Right lobe of liver (tissue), 6 donors: ENCODE measurements at regions not wholly inside any gene's neighbourhood (a gene's known extent, or its start where the extent isn't known, plus 50 kb on each side); places are given as distances from the start of the nearest gene placed in this dataset.

Experiments used
- ATAC-seq, 4 donors: fragments of 200-7000 bp; cut with Tn5 transposase; one replicate each; pipeline ENCODE4 v1.9.1; 2020; ENCODE audit warnings: mild to moderate bottlenecking in 4 of 4, moderate library complexity in 4 of 4
- DNase-seq, 3 donors: peaks; one replicate each; pipeline ENCODE4 v3.0.0-alpha.2; 2020
- H3K27ac ChIP-seq, 3 donors: fragments of 200-600 bp; one replicate each; pipeline ENCODE4 v1.8.0; 2022
- H3K27me3 ChIP-seq, 2 donors: fragments of 200-600 bp; one replicate each; pipeline ENCODE4 v1.8.0; 2022
- H3K36me3 ChIP-seq, 4 donors: fragments of 200-600 bp; sonication (generic) in 1 of 4; one replicate each; pipeline versions ENCODE4 v1.5.1 to v1.8.0; 2017 to 2022; ENCODE audit warnings: control low read depth in 1 of 4
- H3K4me1 ChIP-seq, 4 donors: fragments of 200-600 bp; sonication (generic) in 1 of 4; one replicate each; pipeline versions ENCODE4 v1.5.1 to v1.8.0; 2017 to 2022; ENCODE audit warnings: control low read depth in 1 of 4
- H3K4me3 ChIP-seq, 3 donors: fragments of 200-600 bp; one replicate each; pipeline ENCODE4 v1.8.0; 2022
- H3K9me3 ChIP-seq, 4 donors: fragments of 200-600 bp; sonication (generic) in 1 of 4; one replicate each; pipeline versions ENCODE4 v1.5.1 to v1.8.0; 2017 to 2022; ENCODE audit warnings: control low read depth in 1 of 4
- CTCF ChIP-seq, 4 donors: fragments of 200-600 bp in 3 of 4; fragments of 450-650 bp in 1 of 4; IDR thresholded peaks; one replicate each; pipeline versions ENCODE4 v1.5.1 to v1.8.0; 2016 to 2022; ENCODE audit warnings: antibody characterized with exemption in 4 of 4, mild to moderate bottlenecking in 2 of 4
- POLR2A ChIP-seq: fragments of 450-650 bp; IDR thresholded peaks from one replicate; pipeline ENCODE4 v1.6.1; 2017; ENCODE audit warnings: antibody characterized with exemption, mild to moderate bottlenecking
- WGBS: methylation state at CpG from one replicate; pipeline ENCODE4 v1.1.6; 2018; ENCODE audit warnings: low coverage, low lambda C conversion rate; ENCODE audit not compliant: insufficient coverage; ENCODE audit errors: missing lambda C conversion rate; 5-methylcytosine and 5-hydroxymethylcytosine counted together
- intact Hi-C, 2 donors: fragments of 100-400 bp; cut with DNase I; formaldehyde crosslinking; loops; one replicate each; pipeline versions ENCODE4 v1.11.2 to v1.14.1; 2022
- donor health status: DM: no; HTN: yes; CAD: no.
- donor health status: DM: no; HTN: no; CAD: no.
- donor health status: DM: no; HTN: no; CAD: no.
- donor health status: DM: no; HTN: yes; CAD: no.
- donor health status: DM: no; HTN: yes; CAD: no.

- no peaks in the 10 kb centered on the region for H3K27me3 ChIP-seq
- H3K27ac ChIP-seq, result no peak overlapping the region
- 41% methylated on average over 3 of the region's 3 CpGs for WGBS
- no peak for ATAC-seq
- H3K36me3 ChIP-seq, result no peaks in the 10 kb centered on the region
- no peaks in the 10 kb centered on the region for H3K9me3 ChIP-seq
- TF ChIP-seq POLR2A (no peak), CTCF (IDR thresholded peaks at IDR 0.05) (no peak)
- H3K4me3 ChIP-seq, result no peak overlapping the region
- no peaks in the 10 kb centered on the region for H3K4me1 ChIP-seq
- no peak for DNase-seq
- intact Hi-C loops, result no loop called here
Measured at GRCh38 chr4:62144431-62144830, 944.3 kb downstream of the ADGRL3 start.

GRCh38 chr4:62135565-62136156, 935.5 kb downstream of the ADGRL3 start:
- H3K4me3 ChIP-seq, result no peak overlapping the region
- TF ChIP-seq CTCF (IDR thresholded peaks at IDR 0.05) (no peak), POLR2A (no peak)
- intact Hi-C loops, result no loop called here
- peaks cover 0 to 2% of the 10 kb centered on the region in 2 donors for H3K27me3 ChIP-seq
- H3K27ac ChIP-seq, result no peak overlapping the region
- WGBS, result 30% methylated on average over 1 of the region's 1 CpG
- DNase-seq, result no peak
- H3K4me1 ChIP-seq, result no peaks in the 10 kb centered on the region
- no peak for ATAC-seq
- no peaks in the 10 kb centered on the region for H3K9me3 ChIP-seq
- no peaks in the 10 kb centered on the region for H3K36me3 ChIP-seq

GRCh38 chr4:62133977-62134376, 933.9 kb downstream of the ADGRL3 start:
- Histone ChIP-seq H3K4me3 (no peak overlapping the region), H3K27me3 (peaks cover 0 to 3% of the 10 kb centered on the region in 2 donors), H3K9me3 (no peaks in the 10 kb centered on the region), H3K4me1 (no peaks in the 10 kb centered on the region), H3K27ac (no peak overlapping the region), H3K36me3 (no peaks in the 10 kb centered on the region)
- TF ChIP-seq CTCF (IDR thresholded peaks at IDR 0.05), result no peak
- TF ChIP-seq POLR2A, result no peak
- DNase-seq (no peak), ATAC-seq (no peak)
- intact Hi-C loops, result no loop called here
- 48% methylated on average over 5 of the region's 6 CpGs for WGBS

- Histone ChIP-seq H3K4me3 (no peak overlapping the region), H3K27me3 (peaks cover 0 to 3% of the 10 kb centered on the region in 2 donors), H3K4me1 (no peaks in the 10 kb centered on the region), H3K36me3 (no peaks in the 10 kb centered on the region), H3K27ac (no peak overlapping the region), H3K9me3 (no peaks in the 10 kb centered on the region)
- 82% methylated on average over 1 of the region's 1 CpG for WGBS
- no peak for TF ChIP-seq POLR2A
- peak; percentile 45 to 74 (median 57) for ATAC-seq
- intact Hi-C loops, result no loop called here
- DNase-seq, result no peak
Measured at GRCh38 chr4:62133101-62133897, 933.2 kb downstream of the ADGRL3 start.

GRCh38 chr4:62131049-62131448, 930.9 kb downstream of the ADGRL3 start:
- no peak for ATAC-seq
- DNase-seq, result no peak
- no CpG with 5 or more reads among the region's 3 CpGs for WGBS

More at GRCh38 chr4:62131049-62131448, 930.9 kb downstream of the ADGRL3 start:
- H3K9me3 ChIP-seq, result no peaks in the 10 kb centered on the region
- no peak for TF ChIP-seq POLR2A
- no peak for TF ChIP-seq CTCF (IDR thresholded peaks at IDR 0.05)
- H3K4me3 ChIP-seq, result no peak overlapping the region
- H3K4me1 ChIP-seq, result no peaks in the 10 kb centered on the region
- no peak overlapping the region for H3K27ac ChIP-seq
- H3K27me3 ChIP-seq, result peaks cover 0 to 3% of the 10 kb centered on the region in 2 donors
- H3K36me3 ChIP-seq, result no peaks in the 10 kb centered on the region
- intact Hi-C loops, result no loop called here
